ENCODE measurements at regions not wholly inside any gene's neighbourhood (a gene's known extent, or its start where the extent isn't known, plus 50 kb on each side); places are given as distances from the start of the nearest gene placed in this dataset.
"Not testable (repeated sequence)": the region's sequence is repeated elsewhere in the genome, so short reads cannot be mapped to it uniquely, and the experiment has no call there.

- H3K27me3 ChIP-seq (ENCODE audit: insufficient read depth), result no peaks in the 10 kb centered on the region
- no peak overlapping the region for H3K4me3 ChIP-seq (ENCODE audit: low read depth in 2 of 2, low read length in 1 of 2)
- ChIA-PET CTCF (no interaction called here), POLR2A (no interaction called here)
- TF ChIP-seq JUND (IDR thresholded peaks at IDR 0.05), result no peak
- no peak for TF ChIP-seq PBX3 (IDR thresholded peaks at IDR 0.05)
- TF ChIP-seq FOXM1 (IDR thresholded peaks at IDR 0.05; ENCODE audit: low read depth), result no peak
- no peak for TF ChIP-seq FOSL2 (IDR thresholded peaks at IDR 0.05; ENCODE audit: borderline replicate concordance, low read depth)
- TF ChIP-seq MXI1 (IDR thresholded peaks at IDR 0.05; ENCODE audit: low read depth, low read length), result no peak
- TF ChIP-seq EP300 (IDR thresholded peaks at IDR 0.05; ENCODE audit: borderline replicate concordance in 1 of 2, low read depth in 1 of 2, low read length in 1 of 2), result no peak
- no peak for TF ChIP-seq TAF1 (IDR thresholded peaks at IDR 0.05; ENCODE audit: borderline replicate concordance, low read depth, low read length)
- TF ChIP-seq USF2 (IDR thresholded peaks at IDR 0.05; ENCODE audit: borderline replicate concordance, low read depth, low read length), result no peak
- no peak for TF ChIP-seq RCOR1 (IDR thresholded peaks at IDR 0.05; ENCODE audit: low read length)
- no peak for TF ChIP-seq TEAD4 (IDR thresholded peaks at IDR 0.05; ENCODE audit: borderline replicate concordance, insufficient read depth)
- no peak for TF ChIP-seq NRF1 (IDR thresholded peaks at IDR 0.05; ENCODE audit: low read depth, low read length)
- no peak for TF ChIP-seq ZBTB33 (IDR thresholded peaks at IDR 0.05; ENCODE audit: borderline replicate concordance, low read depth)
- TF ChIP-seq CTCF (IDR thresholded peaks at IDR 0.05), result no peak
- TF ChIP-seq EZH2phosphoT487 (IDR thresholded peaks at IDR 0.05; ENCODE audit: borderline replicate concordance, low read depth), result no peak
- no peak for TF ChIP-seq ELF1 (IDR thresholded peaks at IDR 0.05)
- TF ChIP-seq CHD2 (IDR thresholded peaks at IDR 0.05; ENCODE audit: low read length, partially characterized antibody), result no peak
- no peak for TF ChIP-seq USF1 (IDR thresholded peaks at IDR 0.05; ENCODE audit: borderline replicate concordance, low read depth)
- no peak for TF ChIP-seq IRF3 (IDR thresholded peaks at IDR 0.05; ENCODE audit: low read depth, low read length)
- TF ChIP-seq MAX (IDR thresholded peaks at IDR 0.05; ENCODE audit: low read depth), result no peak
- no peak for TF ChIP-seq RXRA (IDR thresholded peaks at IDR 0.05; ENCODE audit: borderline replicate concordance, low read depth)
- no peaks in the 10 kb centered on the region for H3F3A ChIP-seq (replicated peaks; ENCODE audit: insufficient read depth)
- H2AFZ ChIP-seq (ENCODE audit: low read depth), result no peak overlapping the region
- no peaks in the 10 kb centered on the region for H3K36me3 ChIP-seq (replicated peaks in 1 of 2; ENCODE audit: control insufficient read depth in 1 of 2, insufficient read depth in 2 of 2, low read length in 1 of 2)
- H3K9me3 ChIP-seq, result no peaks in the 10 kb centered on the region
- no peak overlapping the region for H3K4me2 ChIP-seq
- 26% methylated on average over 4 of the region's 4 CpGs for WGBS (ENCODE audit: low lambda C conversion rate)
- DNase-seq, result no peak
- no peak overlapping the region for H3K27ac ChIP-seq (ENCODE audit: low read depth in 2 of 2, low read length in 1 of 2)
- H3K79me2 ChIP-seq (ENCODE audit: insufficient read depth), result no peaks in the 10 kb centered on the region
- H3K4me1 ChIP-seq (ENCODE audit: control insufficient read depth in 1 of 2, insufficient read depth in 2 of 2, low read depth in 1 of 2, low read length in 1 of 2), result no peaks in the 10 kb centered on the region
- no peaks in the 10 kb centered on the region for H4K20me1 ChIP-seq (ENCODE audit: insufficient read depth)
- H3K9me2 ChIP-seq, result no peaks in the 10 kb centered on the region
- H3K9ac ChIP-seq, result no peak overlapping the region
Observed at GRCh38 chrX:38961936-38962335, 160.7 kb downstream of the MID1IP1 start.

GRCh38 chrX:38963244-38963643, 162.0 kb downstream of the MID1IP1 start:
- DNase-seq; H3K9me3 ChIP-seq; H3K9me2 ChIP-seq; CTCF ChIA-PET; H3K4me3 ChIP-seq (ENCODE audit: low read depth in 2 of 2, low read length in 1 of 2); H3F3A ChIP-seq (replicated peaks; ENCODE audit: insufficient read depth); POLR2A ChIA-PET; H3K4me1 ChIP-seq (ENCODE audit: control insufficient read depth in 1 of 2, insufficient read depth in 2 of 2, low read depth in 1 of 2, low read length in 1 of 2); H2AFZ ChIP-seq (ENCODE audit: low read depth); H3K27ac ChIP-seq (ENCODE audit: low read depth in 2 of 2, low read length in 1 of 2); H3K27me3 ChIP-seq (ENCODE audit: insufficient read depth); H3K9ac ChIP-seq; H3K36me3 ChIP-seq (replicated peaks in 1 of 2; ENCODE audit: control insufficient read depth in 1 of 2, insufficient read depth in 2 of 2, low read length in 1 of 2); H4K20me1 ChIP-seq (ENCODE audit: insufficient read depth); H3K4me2 ChIP-seq; H3K79me2 ChIP-seq (ENCODE audit: insufficient read depth): not testable (repeated sequence)
- 0% methylated on average over 2 of the region's 3 CpGs for WGBS (ENCODE audit: low lambda C conversion rate)
